Endothelial cell of hepatic sinusoid (primary cell): ENCODE measurements at regions not wholly inside any gene's neighbourhood (a gene's known extent, or its start where the extent isn't known, plus 50 kb on each side); places are given as distances from the start of the nearest gene placed in this dataset.
"Not testable (repeated sequence)": the region's sequence is repeated elsewhere in the genome, so short reads cannot be mapped to it uniquely, and the experiment has no call there.

Experiments
- in situ Hi-C: cut with HindIII; loops from 2 replicates; pipeline ENCODE4 v1.10.0; 2017; ENCODE audit warnings: low sequenced_read_pairs

GRCh38 chr22:25281675-25282345 lies 62.4 kb downstream of the CRYBB2 start:
- in situ Hi-C loops, result no loop called here

- in situ Hi-C loops, result no loop called here
These were observed 62.9 kb downstream of the CRYBB2 start for GRCh38 chr22:25282346-25282670.

- in situ Hi-C loops, result no loop called here
These were observed 63.5 kb downstream of the CRYBB2 start for GRCh38 chr22:25282671-25283561.

- in situ Hi-C loops, result not testable (repeated sequence)
These were observed 69.0 kb downstream of the CRYBB2 start for GRCh38 chr22:25288481-25288880.

GRCh38 chr22:25301912-25302311 lies 82.5 kb downstream of the CRYBB2 start:
- in situ Hi-C loops, result not testable (repeated sequence)

- in situ Hi-C loops, result not testable (repeated sequence)
These were observed 90.1 kb downstream of the CRYBB2 start for GRCh38 chr22:25309586-25309985.

GRCh38 chr22:25311924-25312323 lies 92.5 kb downstream of the CRYBB2 start:
- in situ Hi-C loops, result not testable (repeated sequence)

GRCh38 chr22:25318081-25318823 lies 98.8 kb downstream of the CRYBB2 start:
- in situ Hi-C loops, result no loop called here

GRCh38 chr22:25327018-25327755 lies 107.7 kb downstream of the CRYBB2 start:
- in situ Hi-C loops, result no loop called here

GRCh38 chr22:25331050-25331449 lies 111.6 kb downstream of the CRYBB2 start:
- in situ Hi-C loops, result no loop called here

- in situ Hi-C loops, result not testable (repeated sequence)
These were observed 112.5 kb downstream of the CRYBB2 start for GRCh38 chr22:25331911-25332310.

GRCh38 chr22:25332386-25332785 lies 112.9 kb downstream of the CRYBB2 start:
- in situ Hi-C loops, result no loop called here

- in situ Hi-C loops, result no loop called here
These were observed 114.7 kb downstream of the CRYBB2 start for GRCh38 chr22:25334162-25334490.

- in situ Hi-C loops, result not testable (repeated sequence)
These were observed 115.2 kb downstream of the CRYBB2 start for GRCh38 chr22:25334631-25335030.

GRCh38 chr22:25335276-25335675 lies 115.8 kb downstream of the CRYBB2 start:
- in situ Hi-C loops, result not testable (repeated sequence)

- in situ Hi-C loops, result not testable (repeated sequence)
These were observed 121.1 kb downstream of the CRYBB2 start for GRCh38 chr22:25340536-25340935.

- in situ Hi-C loops, result not testable (repeated sequence)
These were observed 124.9 kb downstream of the CRYBB2 start for GRCh38 chr22:25344366-25344765.

GRCh38 chr22:25346859-25347751 lies 127.7 kb downstream of the CRYBB2 start:
- in situ Hi-C loops, result no loop called here

GRCh38 chr22:25347752-25348102 lies 128.3 kb downstream of the CRYBB2 start:
- in situ Hi-C loops, result no loop called here

- in situ Hi-C loops, result no loop called here
These were observed 129.0 kb downstream of the CRYBB2 start for GRCh38 chr22:25348391-25348790.
